ENCODE measurements at regions not wholly inside any gene's neighbourhood (a gene's known extent, or its start where the extent isn't known, plus 50 kb on each side); places are given as distances from the start of the nearest gene placed in this dataset.

GRCh38 chr15:58235961-58236360 lies 97.8 kb downstream of the AQP9 start:
- Mint-ChIP-seq H3K4me3 (no peak overlapping the region), H3K4me1 (peaks cover 15% of the 10 kb centered on the region), H3K27me3 (ENCODE audit: insufficient read depth) (peaks cover 5% of the 10 kb centered on the region), H3K9me3 (peaks cover 32% of the 10 kb centered on the region), H3K27ac (no peak overlapping the region), H3K36me3 (ENCODE audit: low read depth) (peaks cover 3% of the 10 kb centered on the region)
- H3K4me1 ChIP-seq (ENCODE audit: control insufficient read depth, insufficient read depth, low read length): no peaks in the 10 kb centered on the region
- no peak for TF ChIP-seq CTCF (conservative IDR thresholded peaks at IDR 0.05)
- H3K27me3 ChIP-seq (ENCODE audit: control insufficient read depth, insufficient read depth, low read length, poor library complexity, severe bottlenecking): no peaks in the 10 kb centered on the region
- H3K4me3 ChIP-seq (ENCODE audit: low read length): no peak overlapping the region
- no peak overlapping the region for H3K27ac ChIP-seq (ENCODE audit: low read depth, low read length)
- WGBS, 2 experiments (ENCODE audit: insufficient coverage in 1 of 2, insufficient read length in 1 of 2): 90 to 100% methylated on average over 1 to 2 of the region's 3 CpGs
- peaks cover 29% of the 10 kb centered on the region for H3K9me3 ChIP-seq (ENCODE audit: control insufficient read depth, low read length)
- H3K36me3 ChIP-seq (ENCODE audit: control insufficient read depth, insufficient read depth, low read length): no peaks in the 10 kb centered on the region
- no peak for DNase-seq
- no peak overlapping the region for H3K9ac ChIP-seq (ENCODE audit: extremely low read depth, low read length, poor library complexity, severe bottlenecking)

GRCh38 chr15:58240191-58240932 lies 102.2 kb downstream of the AQP9 start:
- H3K4me3 Mint-ChIP-seq: no peak overlapping the region
- H3K9me3 Mint-ChIP-seq: peaks cover 32% of the 10 kb centered on the region
- Histone ChIP-seq H3K27me3 (ENCODE audit: control insufficient read depth, insufficient read depth, low read length, poor library complexity, severe bottlenecking) (peaks cover 6% of the 10 kb centered on the region), H3K9me3 (ENCODE audit: control insufficient read depth, low read length) (peaks cover 29% of the 10 kb centered on the region), H3K9ac (ENCODE audit: extremely low read depth, low read length, poor library complexity, severe bottlenecking) (no peak overlapping the region), H3K4me1 (ENCODE audit: control insufficient read depth, insufficient read depth, low read length) (peaks cover 5% of the 10 kb centered on the region), H3K4me3 (ENCODE audit: low read length) (no peak overlapping the region), H3K27ac (ENCODE audit: low read depth, low read length) (no peak overlapping the region), H3K36me3 (ENCODE audit: control insufficient read depth, insufficient read depth, low read length) (no peaks in the 10 kb centered on the region)
- H3K36me3 Mint-ChIP-seq (ENCODE audit: low read depth): peaks cover 3% of the 10 kb centered on the region
- H3K27ac Mint-ChIP-seq: no peak overlapping the region
- TF ChIP-seq CTCF (conservative IDR thresholded peaks at IDR 0.05): no peak
- no peak for DNase-seq
- peaks cover 15% of the 10 kb centered on the region for H3K27me3 Mint-ChIP-seq (ENCODE audit: insufficient read depth)
- H3K4me1 Mint-ChIP-seq: peaks cover 16% of the 10 kb centered on the region
- 93 to 96% methylated on average over 8 to 9 of the region's 9 CpGs for WGBS, 2 experiments (ENCODE audit: insufficient coverage in 1 of 2, insufficient read length in 1 of 2)

GRCh38 chr15:58241872-58242271 lies 103.7 kb downstream of the AQP9 start:
- peak; percentile 34 for TF ChIP-seq CTCF (conservative IDR thresholded peaks at IDR 0.05)
- Histone ChIP-seq H3K27ac (ENCODE audit: low read depth, low read length) (no peak overlapping the region), H3K36me3 (ENCODE audit: control insufficient read depth, insufficient read depth, low read length) (no peaks in the 10 kb centered on the region), H3K27me3 (ENCODE audit: control insufficient read depth, insufficient read depth, low read length, poor library complexity, severe bottlenecking) (peaks cover 7% of the 10 kb centered on the region), H3K4me3 (ENCODE audit: low read length) (no peak overlapping the region), H3K9ac (ENCODE audit: extremely low read depth, low read length, poor library complexity, severe bottlenecking) (no peak overlapping the region), H3K9me3 (ENCODE audit: control insufficient read depth, low read length) (peaks cover 23% of the 10 kb centered on the region), H3K4me1 (ENCODE audit: control insufficient read depth, insufficient read depth, low read length) (peaks cover 5% of the 10 kb centered on the region)
- 85 to 90% methylated on average over 4 to 7 of the region's 7 CpGs for WGBS, 2 experiments (ENCODE audit: insufficient coverage in 1 of 2, insufficient read length in 1 of 2)
- peaks cover 21% of the 10 kb centered on the region for H3K9me3 Mint-ChIP-seq
- peaks cover 3% of the 10 kb centered on the region for H3K36me3 Mint-ChIP-seq (ENCODE audit: low read depth)
- no peak for DNase-seq
- peaks cover 19% of the 10 kb centered on the region for H3K27me3 Mint-ChIP-seq (ENCODE audit: insufficient read depth)
- peaks cover 16% of the 10 kb centered on the region for H3K4me1 Mint-ChIP-seq
- no peak overlapping the region for H3K27ac Mint-ChIP-seq
- H3K4me3 Mint-ChIP-seq: no peak overlapping the region

All from endodermal cell (in vitro differentiated cells).